ENCODE measurements at regions not wholly inside any gene's neighbourhood (a gene's known extent, or its start where the extent isn't known, plus 50 kb on each side); places are given as distances from the start of the nearest gene placed in this dataset.
A peak's percentile ranks its signal among the peaks of the same experiment; 100 is the strongest.

- intact Hi-C loops (cut with DNase I, micrococcal nuclease): no loop called here
- ATAC-seq (no peak), DNase-seq (no peak)
Measured at GRCh38 chr1:231108516-231109302, 53.1 kb upstream of the TRIM67 start.

DNA sequence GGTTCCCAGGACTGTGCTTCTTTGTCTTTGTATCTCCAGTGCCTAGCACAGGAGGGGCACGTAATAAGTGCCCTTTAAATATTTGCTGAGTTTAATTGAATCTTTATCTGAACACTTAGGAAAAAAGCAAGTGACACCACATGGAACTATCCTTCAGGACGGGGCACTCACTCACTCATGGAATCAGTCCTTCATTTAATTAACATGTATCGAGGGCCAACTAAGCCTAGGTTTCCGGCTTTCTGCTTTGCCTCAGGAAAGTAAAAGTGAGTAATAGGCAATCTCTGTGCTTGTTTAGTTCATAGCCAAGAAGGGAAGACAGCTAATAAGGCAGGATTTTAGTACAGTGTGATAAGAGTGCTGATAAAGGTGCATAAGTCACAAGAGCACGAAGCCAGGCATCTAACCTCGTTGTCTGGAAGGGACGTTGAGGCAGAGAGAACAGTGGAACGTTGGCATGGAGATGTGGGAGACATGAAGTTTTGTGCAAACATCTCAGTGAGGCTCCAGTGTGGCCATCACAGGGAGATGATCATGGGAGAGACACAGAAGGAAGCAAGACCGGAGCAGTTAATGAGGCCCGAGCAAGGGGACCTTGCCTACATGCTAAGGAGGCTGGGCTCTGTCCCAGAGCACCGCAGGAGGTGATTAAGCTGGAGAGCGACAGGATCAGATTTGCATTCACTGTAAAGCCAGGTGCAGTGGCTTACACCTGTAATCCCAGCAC lies 54.1 kb upstream of the TRIM67 start:
- intact Hi-C loops (cut with DNase I, micrococcal nuclease): no loop called here
- no peak for ATAC-seq
- DNase-seq: no peak

GRCh38 chr1:231107151-231107550 lies 54.7 kb upstream of the TRIM67 start:
- no peak for ATAC-seq
- intact Hi-C loops (cut with DNase I, micrococcal nuclease): no loop called here

GRCh38 chr1:231106347-231106746 lies 55.5 kb upstream of the TRIM67 start:
- ATAC-seq (no peak), DNase-seq (no peak)
- intact Hi-C loops (cut with DNase I, micrococcal nuclease): no loop called here

More at GRCh38 chr1:231107151-231107550, 54.7 kb upstream of the TRIM67 start:
- DNase-seq: no peak

- ATAC-seq (no peak), DNase-seq (no peak)
- intact Hi-C loops (cut with DNase I, micrococcal nuclease): no loop called here
Measured at GRCh38 chr1:231104917-231105316, 56.9 kb upstream of the TRIM67 start.

GRCh38 chr1:231103961-231104360 lies 57.9 kb upstream of the TRIM67 start:
- ATAC-seq: no peak
- intact Hi-C loops (cut with DNase I, micrococcal nuclease): no loop called here

DNA sequence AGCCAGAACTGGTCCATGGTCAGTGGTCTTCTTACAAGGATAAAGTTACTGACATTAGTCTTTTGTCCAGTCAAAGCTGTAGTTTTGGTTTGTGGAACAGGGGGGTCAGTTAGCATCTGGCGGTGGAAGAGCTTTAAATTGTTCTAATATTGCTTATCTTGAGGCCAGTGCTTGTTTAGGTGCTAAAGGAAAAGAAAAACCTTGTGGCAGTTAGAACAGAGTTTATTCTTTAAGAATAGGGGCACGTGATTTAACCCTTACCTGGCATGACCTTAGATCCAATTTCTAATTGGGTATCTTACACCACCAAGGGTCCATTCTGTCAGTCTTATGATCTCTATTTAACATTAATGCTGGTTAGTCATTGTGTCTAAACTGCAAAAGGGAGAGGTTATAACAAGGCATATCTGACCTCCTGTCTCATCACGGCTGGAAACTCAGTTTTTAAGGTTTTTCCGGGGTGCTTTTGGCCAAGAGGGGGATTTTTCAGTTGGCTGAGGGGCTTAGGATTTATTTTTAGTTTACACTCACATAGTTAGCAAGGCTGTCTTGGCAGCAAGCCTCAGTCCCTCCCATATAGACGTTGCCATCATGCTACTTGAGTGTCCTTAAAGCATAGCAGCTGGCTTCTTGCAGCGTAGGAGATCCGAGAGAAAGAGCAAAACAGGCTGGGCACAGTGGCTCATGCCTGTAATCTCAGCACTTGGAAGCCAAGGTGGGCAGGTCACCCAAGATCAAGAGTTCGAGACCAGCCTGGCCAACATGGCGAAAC lies 60.1 kb upstream of the FAM89A start:
- ATAC-seq (no peak), DNase-seq (no peak)
- intact Hi-C loops (cut with DNase I, micrococcal nuclease): no loop called here

More at GRCh38 chr1:231103961-231104360, 57.9 kb upstream of the TRIM67 start:
- no peak for DNase-seq

- intact Hi-C loops (cut with DNase I, micrococcal nuclease): no loop called here
- no peak for ATAC-seq
- no peak for DNase-seq
Measured at GRCh38 chr1:231099311-231099710, 59.3 kb upstream of the FAM89A start.

- no peak for ATAC-seq
- DNase-seq: no peak
- intact Hi-C loops (cut with DNase I, micrococcal nuclease): no loop called here
Measured at GRCh38 chr1:231095595-231095994, 55.5 kb upstream of the FAM89A start.

GRCh38 chr1:231094421-231094820 lies 54.4 kb upstream of the FAM89A start:
- intact Hi-C loops (cut with DNase I, micrococcal nuclease): no loop called here
- ATAC-seq: no peak
- no peak for DNase-seq

DNA sequence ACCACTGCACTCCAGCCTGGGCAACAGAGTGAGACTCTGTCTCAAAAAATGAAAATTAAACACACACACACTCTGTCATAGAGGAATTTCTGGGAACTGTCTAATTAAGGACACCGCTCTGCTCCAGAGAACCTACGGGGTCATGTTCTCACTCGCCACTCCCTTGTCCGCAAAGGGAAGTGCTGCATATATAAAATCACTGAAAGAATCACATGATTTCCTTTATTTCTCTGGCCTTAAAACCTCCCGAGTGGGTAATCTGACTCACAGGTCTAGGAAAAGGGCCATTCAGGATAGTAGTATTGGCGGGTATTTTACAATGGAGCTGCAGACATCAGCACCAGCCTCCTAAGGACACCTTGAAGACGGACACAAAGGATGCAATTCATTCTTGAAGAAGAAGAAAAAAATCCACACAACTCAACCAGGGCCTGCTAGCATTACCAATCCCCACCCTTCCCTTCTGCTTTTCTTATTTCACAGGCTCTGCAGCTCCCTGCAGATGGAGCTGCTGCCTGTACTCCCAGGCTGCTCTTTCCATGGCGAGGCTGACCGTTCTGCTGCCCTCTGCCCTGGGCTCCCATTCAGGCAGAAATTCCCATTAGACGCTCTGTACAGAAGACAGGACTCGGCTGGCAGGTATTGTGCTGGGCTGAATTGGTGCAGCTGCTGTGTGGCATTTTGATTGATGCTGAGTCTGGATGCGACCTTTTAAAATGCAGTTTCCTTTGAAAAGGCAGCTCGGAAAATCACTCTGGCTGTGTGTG lies 53.3 kb upstream of the FAM89A start:
- ATAC-seq (peak; percentile 26), DNase-seq (no peak)
- intact Hi-C loops (cut with DNase I, micrococcal nuclease): no loop called here

GRCh38 chr1:231092380-231092779 lies 52.3 kb upstream of the FAM89A start:
- intact Hi-C loops (cut with DNase I, micrococcal nuclease): no loop called here
- ATAC-seq: no peak
- no peak for DNase-seq

DNA sequence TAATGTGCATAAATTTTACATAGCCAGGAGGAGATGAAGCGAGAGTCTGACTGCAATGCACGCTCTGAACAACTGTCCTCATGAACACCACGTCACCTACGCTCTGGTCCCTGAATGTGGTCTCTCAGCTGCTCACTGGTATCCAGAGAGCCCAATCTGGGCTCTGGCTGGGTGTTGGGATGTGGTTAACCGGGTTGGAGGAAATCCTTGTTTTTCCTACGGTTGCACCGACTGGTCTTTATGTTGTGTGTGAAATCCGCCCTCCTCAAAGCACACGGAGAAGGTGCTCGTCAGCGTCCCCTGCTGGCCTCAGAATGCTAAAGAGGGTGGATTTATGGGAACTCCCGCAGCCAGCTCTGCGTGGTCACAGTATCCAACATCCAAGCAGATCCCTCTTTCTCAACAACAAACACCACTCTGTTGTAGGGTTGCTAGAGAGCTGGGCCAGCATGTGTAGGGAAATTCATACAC lies 51.8 kb upstream of the FAM89A start:
- peak in 1 of 2 donors; percentile 72 for DNase-seq
- peak; percentile 73 for ATAC-seq

GRCh38 chr1:231091415-231091814 lies 51.4 kb upstream of the FAM89A start:
- DNase-seq (no peak), ATAC-seq (no peak)
- intact Hi-C loops (cut with DNase I, micrococcal nuclease): no loop called here

More for the DNA sequence above, 51.8 kb upstream of the FAM89A start:
- intact Hi-C loops (cut with DNase I, micrococcal nuclease): no loop called here

Measured in left colon (tissue), 2 donors.